ENCODE measurements at regions not wholly inside any gene's neighbourhood (a gene's known extent, or its start where the extent isn't known, plus 50 kb on each side); places are given as distances from the start of the nearest gene placed in this dataset.

GRCh38 chr6:68400396-68400795 lies 234.7 kb upstream of the ADGRB3 start:
- TF ChIP-seq CTCF (IDR thresholded peaks at IDR 0.05; ENCODE audit: poor library complexity) (no peak), EZH2 (IDR thresholded peaks at IDR 0.05; ENCODE audit: borderline replicate concordance) (no peak), EZH2phosphoT487 (IDR thresholded peaks at IDR 0.05; ENCODE audit: low read depth, severe bottlenecking, unreplicated experiment) (no peak)

Data from hepatocyte (in vitro differentiated cells).